Naive thymus-derived CD4-positive, alpha-beta T cell (primary cell): ENCODE measurements at regions not wholly inside any gene's neighbourhood (a gene's known extent, or its start where the extent isn't known, plus 50 kb on each side); places are given as distances from the start of the nearest gene placed in this dataset.
"Not testable (repeated sequence)": the region's sequence is repeated elsewhere in the genome, so short reads cannot be mapped to it uniquely, and the experiment has no call there.

Experiments
- ATAC-seq: fragments of 150-1000 bp; cut with Tn5 transposase; 2 replicates; pipeline ENCODE4 v1.10.0; 2021; ENCODE audit warnings: mild to moderate bottlenecking, moderate library complexity
- CTCF ChIA-PET: fragments of 350-600 bp; sonication (Branson Sonifier 250); formaldehyde crosslinking; loops from one replicate; lab custom pipeline; 2021; ENCODE audit warnings: antibody characterized with exemption; lab: Charles Lee
- POLR2A ChIA-PET: fragments of 350-600 bp; sonication (Branson Sonifier 250); formaldehyde crosslinking; loops from one replicate; lab custom pipeline; 2021; ENCODE audit warnings: antibody characterized with exemption, inconsistent platforms; lab: Charles Lee
- DNase-seq, 9 donors: peaks; one replicate each; pipeline versions ENCODE4 v3.0.0 to v3.0.0-alpha.2; 2020 to 2022; ENCODE audit warnings: mixed read lengths in 1 of 9
- H3K27ac ChIP-seq: one replicate; pipeline ENCODE4 v1.7.0; 2013; ENCODE audit warnings: mild to moderate bottlenecking, low read depth, low read length, moderate library complexity
- H3K27me3 ChIP-seq, 2 donors: one replicate each; pipeline ENCODE4 v1.7.0; 2013; ENCODE audit warnings: low read length in 2 of 2, mild to moderate bottlenecking in 2 of 2, moderate library complexity in 2 of 2; ENCODE audit not compliant: control insufficient read depth in 2 of 2, insufficient read depth in 2 of 2
- H3K36me3 ChIP-seq, 3 experiments: 1 replicate in 2 of 3; 2 replicates in 1 of 3; pipeline ENCODE4 v1.7.0; 2013; ENCODE audit warnings: low read length in 3 of 3, mild to moderate bottlenecking in 3 of 3, moderate library complexity in 1 of 3; ENCODE audit not compliant: insufficient read depth in 3 of 3, control insufficient read depth in 2 of 3
- H3K4me1 ChIP-seq, 2 donors: one replicate each; pipeline ENCODE4 v1.7.0; 2013; ENCODE audit warnings: low read length in 2 of 2, mild to moderate bottlenecking in 2 of 2, moderate library complexity in 1 of 2; ENCODE audit not compliant: control insufficient read depth in 2 of 2, insufficient read depth in 2 of 2
- H3K4me3 ChIP-seq: 2 replicates; pipeline ENCODE4 v1.7.0; 2013; ENCODE audit warnings: mild to moderate bottlenecking, low read length
- H3K9me3 ChIP-seq, 3 experiments: 1 replicate in 2 of 3; 2 replicates in 1 of 3; pipeline ENCODE4 v1.7.0; 2013; ENCODE audit warnings: low read length in 3 of 3; ENCODE audit not compliant: control insufficient read depth in 2 of 3
- H3K27ac Mint-ChIP-seq, 9 donors: one replicate each; pipeline ENCODE4 v1.8.0; 2020 to 2022; ENCODE audit warnings: mixed read lengths in 9 of 9, mild to moderate bottlenecking in 8 of 9, moderate library complexity in 5 of 9, inconsistent platforms in 2 of 9
- H3K27me3 Mint-ChIP-seq, 5 donors: one replicate each; pipeline ENCODE4 v1.8.0; 2021 to 2022; ENCODE audit warnings: mixed read lengths in 5 of 5, mild to moderate bottlenecking in 1 of 5
- H3K36me3 Mint-ChIP-seq, 5 donors: one replicate each; pipeline ENCODE4 v1.8.0; 2020 to 2022; ENCODE audit warnings: mixed read lengths in 5 of 5, mild to moderate bottlenecking in 3 of 5, inconsistent platforms in 1 of 5
- H3K4me1 Mint-ChIP-seq, 7 donors: one replicate each; pipeline ENCODE4 v1.8.0; 2020 to 2022; ENCODE audit warnings: mixed read lengths in 7 of 7, mild to moderate bottlenecking in 3 of 7, inconsistent platforms in 1 of 7
- H3K4me3 Mint-ChIP-seq, 10 donors: one replicate each; pipeline ENCODE4 v1.8.0; 2020 to 2022; ENCODE audit warnings: mild to moderate bottlenecking in 10 of 10, mixed read lengths in 10 of 10, moderate library complexity in 6 of 10, inconsistent platforms in 2 of 10
- H3K9me3 Mint-ChIP-seq, 11 donors: one replicate each; pipeline ENCODE4 v1.8.0; 2020 to 2022; ENCODE audit warnings: mixed read lengths in 11 of 11, mild to moderate bottlenecking in 4 of 11, inconsistent platforms in 1 of 11, moderate library complexity in 1 of 11
- intact Hi-C, 2 donors: fragments of 100-400 bp; cut with micrococcal nuclease; formaldehyde crosslinking; loops; one replicate each; pipeline ENCODE4 v1.15.1; 2023

DNA sequence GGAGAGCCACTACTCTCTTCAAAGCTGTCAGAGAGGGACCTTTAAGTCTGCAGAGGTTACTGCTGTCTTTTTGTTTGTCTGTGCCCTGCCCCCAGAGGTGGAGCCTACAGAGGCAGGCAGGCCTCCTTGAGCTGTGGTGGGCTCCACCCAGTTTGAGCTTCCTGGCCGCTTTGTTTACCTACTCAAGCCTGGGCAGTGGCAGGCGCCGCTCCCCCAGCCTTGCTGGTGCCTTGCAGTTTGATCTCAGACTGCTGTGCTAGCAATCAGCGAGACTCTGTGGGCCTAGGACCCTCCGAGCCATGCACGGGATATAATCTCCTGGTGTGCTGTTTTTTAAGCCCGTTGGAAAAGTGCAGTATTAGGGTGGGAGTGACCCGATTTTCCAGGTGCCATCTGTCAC, 550.7 kb downstream of the RPL10L start:
- ATAC-seq, H3K4me3 ChIP-seq, H3K4me1 ChIP-seq, H3K27ac ChIP-seq, H3K27me3 ChIP-seq, H3K27ac Mint-ChIP-seq, H3K4me3 Mint-ChIP-seq, H3K36me3 ChIP-seq, CTCF ChIA-PET, H3K27me3 Mint-ChIP-seq, H3K4me1 Mint-ChIP-seq, intact Hi-C loops, H3K9me3 ChIP-seq, DNase-seq, POLR2A ChIA-PET, H3K36me3 Mint-ChIP-seq: not testable (repeated sequence)
- H3K9me3 Mint-ChIP-seq = peaks cover 0 to 13% (median 10%) of the 10 kb centered on the region in 11 donors

DNA sequence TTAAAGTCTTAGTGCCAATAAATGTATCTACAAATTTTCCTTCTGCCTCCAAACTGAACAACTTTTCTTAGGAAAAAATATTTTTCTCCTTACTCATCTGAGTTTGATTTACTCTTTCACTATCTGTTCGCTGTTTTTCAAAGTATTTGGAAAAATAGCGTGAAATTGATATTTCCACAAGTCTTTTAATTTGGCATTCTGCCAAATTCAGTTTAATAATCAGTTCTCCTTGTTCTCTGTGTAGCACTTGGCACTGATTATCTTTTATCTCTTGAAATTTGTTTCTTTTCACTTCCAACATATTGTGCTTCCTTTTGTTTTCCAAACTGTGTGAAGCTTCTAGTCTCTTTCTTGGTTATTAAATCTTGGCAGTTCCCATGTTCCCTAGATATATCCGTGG, 559.8 kb downstream of the RPL10L start:
- no peak overlapping the region for H3K4me3 Mint-ChIP-seq
- H3K27ac Mint-ChIP-seq = no peak overlapping the region
- ChIA-PET CTCF (no interaction called here), POLR2A (no interaction called here)
- Histone ChIP-seq H3K36me3 (no peaks in the 10 kb centered on the region), H3K27ac (no peak overlapping the region), H3K9me3 (peaks cover 0 to 3% (median 0%) of the 10 kb centered on the region in 3 experiments), H3K27me3 (no peaks in the 10 kb centered on the region), H3K4me3 (no peak overlapping the region), H3K4me1 (no peaks in the 10 kb centered on the region)
- no peaks in the 10 kb centered on the region for H3K4me1 Mint-ChIP-seq
- no peaks in the 10 kb centered on the region for H3K27me3 Mint-ChIP-seq
- intact Hi-C loops = no loop called here
- H3K9me3 Mint-ChIP-seq = peaks cover 2 to 19% (median 6%) of the 10 kb centered on the region in 11 donors
- ATAC-seq (no peak), DNase-seq (no peak)
- H3K36me3 Mint-ChIP-seq = no peaks in the 10 kb centered on the region

DNA sequence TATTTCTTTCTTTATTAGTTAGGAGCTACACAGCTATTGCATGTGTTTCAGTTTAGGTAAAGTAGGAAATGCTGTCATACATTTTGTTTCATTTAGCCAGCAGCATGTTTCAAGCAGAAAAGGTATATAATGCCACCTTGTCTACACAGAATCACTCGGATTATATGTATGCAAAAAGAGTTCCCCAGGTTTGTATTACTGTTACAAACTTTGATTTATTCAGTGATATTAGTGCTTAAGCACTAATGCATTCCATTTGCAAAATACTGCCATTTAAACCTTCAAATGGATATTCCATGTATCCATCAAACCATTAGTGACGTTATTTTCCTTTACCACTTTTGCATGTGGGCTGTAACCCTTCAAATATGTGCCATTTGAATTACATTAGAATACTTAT, 564.0 kb downstream of the RPL10L start:
- peaks cover 2 to 25% (median 8%) of the 10 kb centered on the region in 11 donors for H3K9me3 Mint-ChIP-seq
- ATAC-seq (no peak), DNase-seq (no peak)
- Histone ChIP-seq H3K27ac (no peak overlapping the region), H3K9me3 (peaks cover 0 to 3% (median 0%) of the 10 kb centered on the region in 3 experiments), H3K4me3 (no peak overlapping the region), H3K27me3 (no peaks in the 10 kb centered on the region), H3K4me1 (no peaks in the 10 kb centered on the region), H3K36me3 (no peaks in the 10 kb centered on the region)
- ChIA-PET POLR2A (no interaction called here), CTCF (no interaction called here)
- H3K4me1 Mint-ChIP-seq = no peaks in the 10 kb centered on the region
- no peak overlapping the region for H3K27ac Mint-ChIP-seq
- no peak overlapping the region for H3K4me3 Mint-ChIP-seq
- intact Hi-C loops = no loop called here
- no peaks in the 10 kb centered on the region for H3K27me3 Mint-ChIP-seq
- H3K36me3 Mint-ChIP-seq = no peaks in the 10 kb centered on the region

DNA sequence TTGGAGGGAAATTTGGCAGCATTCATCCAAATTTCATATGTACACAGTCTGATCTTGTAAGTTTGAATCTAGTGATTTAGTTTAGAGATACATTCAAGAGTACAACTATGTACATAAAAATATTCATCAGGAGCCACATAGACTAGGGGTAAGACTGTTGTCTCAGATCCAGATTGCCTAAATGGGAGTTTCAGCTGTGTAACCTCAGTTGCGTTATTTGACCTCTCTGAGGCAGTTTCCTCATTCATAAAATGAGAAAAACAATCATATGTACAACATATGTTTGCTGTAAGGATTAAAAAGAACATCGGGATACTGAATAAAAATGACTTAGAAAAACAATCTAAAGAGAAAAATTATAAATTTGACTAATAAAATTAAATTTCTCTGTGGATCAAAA, 577.5 kb downstream of the RPL10L start:
- no peak overlapping the region for H3K27ac Mint-ChIP-seq
- intact Hi-C loops = no loop called here
- Histone ChIP-seq H3K27ac (no peak overlapping the region), H3K9me3 (no peaks in the 10 kb centered on the region), H3K4me1 (no peaks in the 10 kb centered on the region), H3K36me3 (no peaks in the 10 kb centered on the region), H3K27me3 (no peaks in the 10 kb centered on the region), H3K4me3 (no peak overlapping the region)
- peaks cover 0 to 13% (median 0%) of the 10 kb centered on the region in 11 donors for H3K9me3 Mint-ChIP-seq
- H3K27me3 Mint-ChIP-seq = no peaks in the 10 kb centered on the region
- no peaks in the 10 kb centered on the region for H3K36me3 Mint-ChIP-seq
- DNase-seq (no peak), ATAC-seq (no peak)
- CTCF ChIA-PET = no interaction called here
- H3K4me3 Mint-ChIP-seq = no peak overlapping the region
- no peaks in the 10 kb centered on the region for H3K4me1 Mint-ChIP-seq
- POLR2A ChIA-PET = no interaction called here

DNA sequence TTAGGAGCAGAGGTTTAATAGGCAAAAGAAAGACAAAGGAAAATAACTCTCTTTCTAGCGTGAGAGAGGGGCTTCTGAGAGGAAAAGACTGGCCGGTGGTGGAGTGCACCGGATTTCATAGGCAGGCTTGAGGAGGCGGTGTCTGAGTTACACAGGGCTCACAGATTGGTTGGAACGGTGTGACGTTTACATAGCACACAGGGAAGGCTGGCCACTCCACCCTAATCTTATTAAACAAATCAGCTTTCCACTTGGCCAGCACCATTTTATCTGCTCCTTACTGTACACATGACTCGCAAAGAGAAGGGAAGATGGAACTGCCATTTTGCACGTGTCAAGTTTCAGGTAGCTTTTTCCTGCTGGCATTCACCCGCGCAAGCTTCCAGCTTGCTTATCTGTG, 587.7 kb downstream of the RPL10L start:
- Histone ChIP-seq H3K9me3 (no peaks in the 10 kb centered on the region), H3K27ac (no peak overlapping the region), H3K36me3 (no peaks in the 10 kb centered on the region), H3K27me3 (no peaks in the 10 kb centered on the region), H3K4me1 (no peaks in the 10 kb centered on the region), H3K4me3 (no peak overlapping the region)
- ChIA-PET POLR2A (no interaction called here), CTCF (no interaction called here)
- ATAC-seq (no peak), DNase-seq (no peak)
- intact Hi-C loops = no loop called here
- no peaks in the 10 kb centered on the region for H3K4me1 Mint-ChIP-seq
- H3K27ac Mint-ChIP-seq = no peak overlapping the region
- no peaks in the 10 kb centered on the region for H3K36me3 Mint-ChIP-seq
- no peaks in the 10 kb centered on the region for H3K27me3 Mint-ChIP-seq
- H3K4me3 Mint-ChIP-seq = no peak overlapping the region
- H3K9me3 Mint-ChIP-seq = peaks cover 0 to 14% (median 8%) of the 10 kb centered on the region in 11 donors

DNA sequence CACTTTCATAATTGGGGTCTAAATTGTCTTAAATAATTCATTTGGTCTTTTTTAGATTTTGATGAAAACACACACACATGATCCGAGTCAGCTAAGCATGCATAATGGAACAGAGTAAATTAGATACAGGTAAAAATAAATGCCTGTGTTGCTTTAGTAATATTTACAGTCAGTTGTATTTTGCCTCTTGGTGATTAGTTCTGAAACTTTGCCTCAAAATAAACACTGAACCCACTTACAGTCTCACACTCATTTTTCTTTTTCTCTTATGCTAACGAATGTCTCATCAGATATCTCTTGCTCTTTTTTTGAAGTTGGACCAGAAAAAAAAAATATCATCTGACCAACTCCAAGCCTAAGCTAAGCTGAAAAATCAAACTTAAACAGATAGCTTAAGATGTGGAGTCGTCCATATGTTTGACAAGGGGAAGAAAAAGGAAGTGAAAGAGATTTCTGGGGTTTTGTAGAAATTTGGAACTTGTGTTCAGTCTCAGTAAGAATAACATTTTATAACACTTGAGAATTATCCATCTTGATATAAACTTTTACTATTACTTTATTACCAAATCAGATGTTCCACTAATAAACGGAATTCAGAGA, 592.5 kb downstream of the RPL10L start:
- H3K4me1 Mint-ChIP-seq = no peaks in the 10 kb centered on the region
- POLR2A ChIA-PET = no interaction called here

DNA sequence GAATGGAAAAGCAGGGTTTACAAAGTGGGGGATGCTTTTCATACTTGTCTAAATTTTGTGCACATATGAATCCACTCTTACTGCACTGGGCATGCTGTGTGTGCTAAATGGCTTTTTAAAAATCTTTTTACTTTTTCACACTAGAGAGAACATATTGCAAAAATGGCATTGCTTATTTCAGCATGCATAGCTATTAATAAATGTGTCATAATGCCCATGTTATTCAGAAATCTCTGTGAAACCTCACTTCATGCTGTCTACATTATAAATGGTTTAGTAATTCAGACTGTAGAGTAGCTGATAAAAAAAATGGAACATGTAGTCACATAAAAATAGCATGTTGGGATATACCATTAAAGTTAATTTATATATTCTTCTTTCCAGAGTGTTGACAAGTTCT, 593.8 kb downstream of the RPL10L start:
- no peaks in the 10 kb centered on the region for H3K4me1 Mint-ChIP-seq
- CTCF ChIA-PET = no interaction called here

More for the DNA sequence above, 592.5 kb downstream of the RPL10L start:
- H3K4me3 Mint-ChIP-seq = no peak overlapping the region
- no peak for DNase-seq
- H3K27ac ChIP-seq = no peak overlapping the region
- no peak overlapping the region for H3K27ac Mint-ChIP-seq
- no peaks in the 10 kb centered on the region for H3K27me3 ChIP-seq
- no peaks in the 10 kb centered on the region for H3K36me3 ChIP-seq
- no peaks in the 10 kb centered on the region for H3K4me1 ChIP-seq
- CTCF ChIA-PET = no interaction called here
- H3K9me3 Mint-ChIP-seq = peaks cover 0 to 18% (median 4%) of the 10 kb centered on the region in 11 donors
- intact Hi-C loops = no loop called here
- H3K9me3 ChIP-seq = no peaks in the 10 kb centered on the region
- no peaks in the 10 kb centered on the region for H3K36me3 Mint-ChIP-seq
- H3K27me3 Mint-ChIP-seq = no peaks in the 10 kb centered on the region
- ATAC-seq = no peak
- H3K4me3 ChIP-seq = no peak overlapping the region

More for the DNA sequence above, 593.8 kb downstream of the RPL10L start:
- ATAC-seq (no peak), DNase-seq (no peak)
- no peaks in the 10 kb centered on the region for H3K36me3 ChIP-seq
- H3K27ac ChIP-seq = no peak overlapping the region
- no peaks in the 10 kb centered on the region for H3K4me1 ChIP-seq
- Mint-ChIP-seq H3K27me3 (no peaks in the 10 kb centered on the region), H3K9me3 (peaks cover 0 to 18% (median 4%) of the 10 kb centered on the region in 11 donors), H3K36me3 (no peaks in the 10 kb centered on the region), H3K4me3 (no peak overlapping the region), H3K27ac (no peak overlapping the region)
- H3K9me3 ChIP-seq = no peaks in the 10 kb centered on the region
- POLR2A ChIA-PET = no interaction called here
- H3K27me3 ChIP-seq = no peaks in the 10 kb centered on the region
- intact Hi-C loops = no loop called here
- H3K4me3 ChIP-seq = no peak overlapping the region
